MM.1S (cell line): ENCODE measurements at regions not wholly inside any gene's neighbourhood (a gene's known extent, or its start where the extent isn't known, plus 50 kb on each side); places are given as distances from the start of the nearest gene placed in this dataset.

Experiments used
- DNase-seq: peaks from one replicate; pipeline ENCODE4 v3.0.0-alpha.2; 2015
- H2AFZ ChIP-seq: fragments of 300-600 bp; sonication (generic); 2 replicates; pipeline ENCODE4 v1.6.0; 2016; ENCODE audit warnings: antibody characterized with exemption, low read length
- H3F3A ChIP-seq: fragments of 300-600 bp; sonication (generic); 2 replicates; pipeline ENCODE4 v1.6.1; 2016; ENCODE audit warnings: mild to moderate bottlenecking, antibody characterized with exemption, low read length, moderate library complexity, mixed read lengths; ENCODE audit not compliant: insufficient read depth
- H3K27ac ChIP-seq: fragments of 300-600 bp; sonication (generic); 2 replicates; pipeline ENCODE4 v1.5.1; 2016; ENCODE audit warnings: mild to moderate bottlenecking, low read length
- H3K27me3 ChIP-seq: fragments of 300-600 bp; sonication (generic); replicated peaks from 2 replicates; pipeline ENCODE4 v1.6.0; 2016; ENCODE audit warnings: low read length; ENCODE audit not compliant: insufficient read depth
- H3K36me3 ChIP-seq: fragments of 300-600 bp; sonication (generic); replicated peaks from 2 replicates; pipeline ENCODE4 v1.6.1; 2016; ENCODE audit warnings: mild to moderate bottlenecking, low read length, mixed read lengths; ENCODE audit not compliant: insufficient read depth
- H3K4me1 ChIP-seq: fragments of 300-600 bp; sonication (generic); 2 replicates; pipeline ENCODE4 v1.6.1; 2016; ENCODE audit warnings: low read length, mixed read lengths
- H3K4me2 ChIP-seq: fragments of 300-600 bp; sonication (generic); 2 replicates; pipeline ENCODE4 v1.6.0; 2016; ENCODE audit warnings: low read depth, low read length
- H3K4me3 ChIP-seq: fragments of 300-600 bp; sonication (generic); 2 replicates; pipeline ENCODE4 v1.5.1; 2016; ENCODE audit warnings: low read length, mixed read lengths
- H3K79me2 ChIP-seq: fragments of 300-600 bp; sonication (generic); 2 replicates; pipeline ENCODE4 v1.6.1; 2016; ENCODE audit warnings: mixed run types, low read length, mixed read lengths
- H3K9ac ChIP-seq: fragments of 300-600 bp; sonication (generic); 2 replicates; pipeline ENCODE4 v1.6.1; 2016; ENCODE audit warnings: low read length, mixed read lengths
- H3K9me2 ChIP-seq: fragments of 300-600 bp; sonication (generic); replicated peaks from 2 replicates; pipeline ENCODE4 v1.6.1; 2016; ENCODE audit warnings: mild to moderate bottlenecking, low read length, mixed read lengths; ENCODE audit not compliant: insufficient read depth
- H3K9me3 ChIP-seq: fragments of 300-600 bp; sonication (generic); replicated peaks from 2 replicates; pipeline ENCODE4 v1.6.1; 2016; ENCODE audit warnings: mild to moderate bottlenecking, low read length, mixed read lengths; ENCODE audit not compliant: insufficient read depth
- H4K20me1 ChIP-seq: fragments of 300-600 bp; sonication (generic); 2 replicates; pipeline ENCODE4 v1.6.1; 2016; ENCODE audit warnings: mild to moderate bottlenecking, low read length, moderate library complexity, mixed read lengths; ENCODE audit not compliant: insufficient read depth
- CTCF ChIP-seq: fragments of 300-600 bp; sonication (generic); IDR thresholded peaks from 2 replicates; pipeline ENCODE4 v1.5.1; 2016; ENCODE audit warnings: antibody characterized with exemption, low read length, mixed read lengths
- EZH2 ChIP-seq: fragments of 300-600 bp; sonication (generic); optimal IDR thresholded peaks from 2 replicates; pipeline ENCODE3; 2017; ENCODE audit warnings: low read depth, mild to moderate bottlenecking, antibody characterized with exemption, low read length, mixed read lengths
- EZH2phosphoT487 ChIP-seq: fragments of 300-600 bp; sonication (generic); IDR thresholded peaks from 2 replicates; pipeline ENCODE4 v1.6.1; 2018; ENCODE audit warnings: antibody characterized with exemption, low read length

GRCh38 chr5:89265511-89266179 lies 382.7 kb upstream of the MEF2C start:
- no peaks in the 10 kb centered on the region for H3K36me3 ChIP-seq
- no peaks in the 10 kb centered on the region for H4K20me1 ChIP-seq
- peaks cover 6% of the 10 kb centered on the region for H3F3A ChIP-seq
- no peaks in the 10 kb centered on the region for H3K27me3 ChIP-seq
- no peaks in the 10 kb centered on the region for H3K79me2 ChIP-seq
- no peak overlapping the region for H3K27ac ChIP-seq
- no peaks in the 10 kb centered on the region for H3K9me2 ChIP-seq
- no peaks in the 10 kb centered on the region for H3K9me3 ChIP-seq
- TF ChIP-seq CTCF = no peak
- TF ChIP-seq EZH2 = no peak
- TF ChIP-seq EZH2phosphoT487 = no peak
- no peak for DNase-seq
- peaks cover 22% of the 10 kb centered on the region for H3K4me1 ChIP-seq
- no peak overlapping the region for H3K4me3 ChIP-seq
- no peak overlapping the region for H3K9ac ChIP-seq
- no peak overlapping the region for H3K4me2 ChIP-seq
- H2AFZ ChIP-seq = no peak overlapping the region

GRCh38 chr5:89263846-89264245 lies 380.9 kb upstream of the MEF2C start:
- Histone ChIP-seq H3K4me1 (peaks cover 8% of the 10 kb centered on the region; the same call in 1 of the 2 replicates), H3K4me3 (no peak overlapping the region), H3K4me2 (no peak overlapping the region), H3F3A (no peaks in the 10 kb centered on the region), H4K20me1 (no peaks in the 10 kb centered on the region), H3K9ac (no peak overlapping the region), H3K9me3 (no peaks in the 10 kb centered on the region), H3K27me3 (no peaks in the 10 kb centered on the region), H2AFZ (no peak overlapping the region), H3K9me2 (no peaks in the 10 kb centered on the region), H3K36me3 (no peaks in the 10 kb centered on the region), H3K27ac (no peak overlapping the region), H3K79me2 (no peaks in the 10 kb centered on the region)
- TF ChIP-seq EZH2phosphoT487 (no peak), EZH2 (no peak), CTCF (no peak)
- no peak for DNase-seq

- H4K20me1 ChIP-seq = no peaks in the 10 kb centered on the region
- no peak overlapping the region for H2AFZ ChIP-seq
- TF ChIP-seq EZH2phosphoT487 = no peak
- TF ChIP-seq CTCF = no peak
- no peak for TF ChIP-seq EZH2
Observed at GRCh38 chr5:89262030-89262429, 379.0 kb upstream of the MEF2C start.

More at GRCh38 chr5:89262030-89262429, 379.0 kb upstream of the MEF2C start:
- no peak for DNase-seq
- H3F3A ChIP-seq = no peaks in the 10 kb centered on the region
- H3K9me2 ChIP-seq = no peaks in the 10 kb centered on the region
- no peaks in the 10 kb centered on the region for H3K79me2 ChIP-seq
- no peaks in the 10 kb centered on the region for H3K9me3 ChIP-seq
- no peaks in the 10 kb centered on the region for H3K4me1 ChIP-seq
- no peaks in the 10 kb centered on the region for H3K27me3 ChIP-seq
- no peak overlapping the region for H3K4me3 ChIP-seq
- H3K4me2 ChIP-seq = no peak overlapping the region
- no peaks in the 10 kb centered on the region for H3K36me3 ChIP-seq
- no peak overlapping the region for H3K27ac ChIP-seq
- H3K9ac ChIP-seq = no peak overlapping the region
